HFFc6 (cell line): ENCODE measurements at regions not wholly inside any gene's neighbourhood (a gene's known extent, or its start where the extent isn't known, plus 50 kb on each side); places are given as distances from the start of the nearest gene placed in this dataset.
A peak's percentile ranks its signal among the peaks of the same experiment; 100 is the strongest.

Experiments used
- DNase-seq: peaks from one replicate; pipeline ENCODE4 v3.0.0-alpha.2; 2018
- H3K27ac Mint-ChIP-seq: 2 replicates; pipeline ENCODE4 v1.8.0; 2020; ENCODE audit warnings: mild to moderate bottlenecking, mixed read lengths
- H3K27me3 Mint-ChIP-seq: 2 replicates; pipeline ENCODE4 v1.8.0; 2021; ENCODE audit warnings: mild to moderate bottlenecking, moderate library complexity, mixed read lengths; ENCODE audit not compliant: insufficient read depth
- H3K36me3 Mint-ChIP-seq: 2 replicates; pipeline ENCODE4 v1.8.0; 2021; ENCODE audit warnings: low read depth, mixed read lengths
- H3K4me1 Mint-ChIP-seq: 2 replicates; pipeline ENCODE4 v1.8.0; 2020; ENCODE audit warnings: low read depth, mixed read lengths
- H3K4me3 Mint-ChIP-seq: 2 replicates; pipeline ENCODE4 v1.8.0; 2020; ENCODE audit warnings: mild to moderate bottlenecking, moderate library complexity, mixed read lengths
- H3K9me3 Mint-ChIP-seq: 2 replicates; pipeline ENCODE4 v1.8.0; 2020; ENCODE audit warnings: mild to moderate bottlenecking, mixed read lengths
- TF ChIP-seq, protein P1 (sequence below): fragments of 200-600 bp; sonication (generic); IDR thresholded peaks from 2 replicates; pipeline ENCODE4 v1.5.0; 2021; ENCODE audit warnings: antibody characterized with exemption, mild to moderate bottlenecking

DNA sequence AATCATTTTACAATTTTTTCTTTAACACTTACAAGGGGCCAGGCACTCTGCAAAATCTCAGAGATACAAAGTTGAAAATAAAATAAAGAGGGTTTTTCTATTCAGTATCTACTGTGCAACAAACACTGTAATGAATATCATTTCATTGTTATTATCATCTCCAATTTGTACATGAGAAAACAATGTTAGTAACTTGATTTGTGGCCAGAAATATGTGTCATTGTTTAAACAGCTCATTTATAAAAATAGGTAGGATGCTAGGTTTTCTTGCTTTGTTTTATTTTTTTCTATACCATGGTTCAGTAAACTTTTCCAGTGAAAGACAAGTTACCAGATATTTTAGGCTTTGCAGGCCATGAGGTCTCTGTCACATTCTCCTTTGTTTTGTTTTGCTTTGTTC, 318.1 kb upstream of the UBE2E2 start:
- H3K27ac Mint-ChIP-seq, result no peak overlapping the region
- H3K9me3 Mint-ChIP-seq, result peaks cover 5% of the 10 kb centered on the region; the same call in 1 of the 2 replicates
- H3K36me3 Mint-ChIP-seq, result no peaks in the 10 kb centered on the region
- no peak for DNase-seq
- no peaks in the 10 kb centered on the region for H3K4me1 Mint-ChIP-seq
- TF ChIP-seq, protein P1, sequence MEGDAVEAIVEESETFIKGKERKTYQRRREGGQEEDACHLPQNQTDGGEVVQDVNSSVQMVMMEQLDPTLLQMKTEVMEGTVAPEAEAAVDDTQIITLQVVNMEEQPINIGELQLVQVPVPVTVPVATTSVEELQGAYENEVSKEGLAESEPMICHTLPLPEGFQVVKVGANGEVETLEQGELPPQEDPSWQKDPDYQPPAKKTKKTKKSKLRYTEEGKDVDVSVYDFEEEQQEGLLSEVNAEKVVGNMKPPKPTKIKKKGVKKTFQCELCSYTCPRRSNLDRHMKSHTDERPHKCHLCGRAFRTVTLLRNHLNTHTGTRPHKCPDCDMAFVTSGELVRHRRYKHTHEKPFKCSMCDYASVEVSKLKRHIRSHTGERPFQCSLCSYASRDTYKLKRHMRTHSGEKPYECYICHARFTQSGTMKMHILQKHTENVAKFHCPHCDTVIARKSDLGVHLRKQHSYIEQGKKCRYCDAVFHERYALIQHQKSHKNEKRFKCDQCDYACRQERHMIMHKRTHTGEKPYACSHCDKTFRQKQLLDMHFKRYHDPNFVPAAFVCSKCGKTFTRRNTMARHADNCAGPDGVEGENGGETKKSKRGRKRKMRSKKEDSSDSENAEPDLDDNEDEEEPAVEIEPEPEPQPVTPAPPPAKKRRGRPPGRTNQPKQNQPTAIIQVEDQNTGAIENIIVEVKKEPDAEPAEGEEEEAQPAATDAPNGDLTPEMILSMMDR, result no peak
- no peaks in the 10 kb centered on the region for H3K27me3 Mint-ChIP-seq
- no peak overlapping the region for H3K4me3 Mint-ChIP-seq

DNA sequence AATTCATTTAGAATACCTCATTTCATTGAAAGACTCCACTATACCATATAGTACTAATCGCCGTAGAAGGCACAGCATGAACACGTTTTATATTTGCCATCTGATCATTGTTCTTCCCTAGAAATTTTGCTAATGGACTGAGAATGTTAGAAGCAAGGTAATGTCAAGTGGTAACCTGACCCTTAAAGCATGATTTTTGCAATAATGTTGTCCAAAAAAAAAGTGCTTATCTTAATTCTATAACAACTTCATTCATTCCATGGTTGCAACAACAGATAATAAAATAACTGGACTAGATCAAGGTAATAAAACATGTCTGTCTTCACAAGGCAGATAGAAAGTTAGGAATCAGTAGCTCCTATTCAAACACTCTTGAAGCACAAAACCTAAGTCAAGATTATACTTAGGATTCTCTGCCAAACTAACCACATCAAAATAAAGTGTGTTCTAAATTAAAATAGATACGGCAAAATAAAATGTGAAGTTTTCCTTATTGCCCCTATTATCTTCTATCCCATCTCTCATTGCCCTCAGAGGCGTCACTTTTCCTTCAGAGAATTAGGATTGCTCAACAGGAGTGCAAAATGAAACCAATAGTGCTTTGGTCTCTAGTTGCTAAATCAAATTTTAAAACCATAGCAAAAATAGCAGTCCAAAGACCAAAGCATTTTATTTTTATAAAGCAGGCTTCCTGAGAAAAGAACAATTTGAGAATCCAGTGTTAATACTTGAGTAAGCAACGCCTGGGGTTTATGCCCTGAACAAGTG, 317.4 kb upstream of the UBE2E2 start:
- Mint-ChIP-seq H3K27me3 (no peaks in the 10 kb centered on the region), H3K27ac (no peak overlapping the region), H3K36me3 (no peaks in the 10 kb centered on the region), H3K9me3 (peaks cover under 1% of the 10 kb centered on the region; the same call in 1 of the 2 replicates), H3K4me1 (no peaks in the 10 kb centered on the region), H3K4me3 (no peak overlapping the region)
- TF ChIP-seq, protein P1, result no peak
- no peak for DNase-seq

DNA sequence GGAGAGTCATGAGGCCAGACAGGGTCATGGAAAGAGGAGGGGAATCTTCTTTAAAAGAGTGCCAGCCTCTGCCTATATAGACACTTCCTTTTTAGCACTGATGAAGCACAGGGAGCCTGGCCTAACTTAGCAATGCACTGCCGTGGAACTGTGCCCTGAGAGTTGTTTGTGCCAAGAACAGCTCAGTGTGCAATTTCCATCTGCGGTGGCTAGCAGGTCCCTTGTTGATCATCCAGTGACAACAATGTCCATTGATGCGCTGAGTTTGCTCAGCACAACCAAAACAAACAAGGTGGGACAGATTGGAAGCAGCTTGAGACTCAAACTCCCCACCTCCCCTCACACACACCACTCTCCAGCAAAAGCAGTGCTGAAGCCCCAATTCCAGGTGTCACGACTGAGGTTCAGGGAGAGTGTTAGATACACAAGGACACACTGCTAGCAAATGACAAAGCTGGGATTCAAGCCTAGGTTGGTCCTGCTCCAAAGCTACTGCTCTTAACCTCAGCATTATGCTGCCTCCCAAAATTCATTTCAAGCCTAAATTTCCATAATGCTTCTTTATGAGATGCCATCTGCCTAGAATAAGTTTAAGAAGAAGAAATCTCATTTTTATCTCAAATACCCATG, 316.6 kb upstream of the UBE2E2 start:
- Mint-ChIP-seq H3K27ac (no peak overlapping the region), H3K36me3 (no peaks in the 10 kb centered on the region), H3K9me3 (peaks cover 8% of the 10 kb centered on the region), H3K4me3 (no peak overlapping the region), H3K27me3 (no peaks in the 10 kb centered on the region), H3K4me1 (no peaks in the 10 kb centered on the region)
- TF ChIP-seq, protein P1, result no peak
- no peak for DNase-seq

DNA sequence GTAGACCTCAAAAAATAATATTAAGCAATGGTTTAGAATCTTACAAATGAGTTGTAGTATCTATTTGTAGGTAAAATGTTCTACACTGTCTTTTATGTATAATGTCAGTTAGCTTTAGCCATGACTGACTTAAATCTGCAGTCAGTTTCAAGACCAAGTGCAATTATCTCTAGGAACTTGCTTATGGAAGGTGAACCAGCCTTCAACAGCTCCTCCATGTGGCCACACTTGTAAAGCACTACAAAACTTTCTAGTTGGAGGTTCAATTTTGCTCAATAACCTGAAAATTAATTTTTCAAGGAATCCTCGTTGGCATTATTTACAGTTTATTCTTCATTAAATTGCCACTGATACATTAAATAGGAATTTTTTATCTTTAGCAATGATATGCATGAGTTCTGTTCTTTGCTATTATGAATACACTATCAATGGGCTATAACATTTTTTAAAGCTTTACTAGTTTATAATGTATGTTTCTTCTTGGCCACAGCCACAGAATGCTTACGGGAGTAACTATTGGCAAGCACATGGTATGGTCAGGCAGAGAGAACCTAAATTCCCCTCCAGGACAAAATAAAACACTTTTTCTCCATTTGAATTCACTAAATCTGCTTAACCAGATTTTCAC, 315.3 kb upstream of the UBE2E2 start:
- Mint-ChIP-seq H3K27me3 (no peaks in the 10 kb centered on the region), H3K9me3 (peaks cover 13% of the 10 kb centered on the region)
- no peak for DNase-seq

DNA sequence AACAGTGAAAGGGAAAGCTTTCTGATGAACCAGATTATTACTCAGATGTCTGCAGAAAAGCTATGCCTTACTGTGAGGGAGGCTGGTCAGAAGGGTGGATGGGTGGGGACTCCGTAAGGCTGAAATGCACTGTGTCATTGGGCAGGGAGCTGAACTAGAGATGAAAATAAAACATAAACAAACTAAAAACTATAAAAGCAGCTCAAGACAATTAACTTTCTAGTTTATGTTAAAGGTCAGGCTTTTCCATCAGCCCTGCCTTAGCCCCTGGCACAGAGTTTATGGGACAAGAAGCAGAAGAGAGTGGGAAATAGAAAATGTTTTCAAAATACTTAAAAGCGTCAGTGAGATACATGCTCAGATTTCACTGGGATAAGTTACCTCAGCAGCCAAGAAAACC, 310.0 kb upstream of the UBE2E2 start:
- no peaks in the 10 kb centered on the region for H3K4me1 Mint-ChIP-seq
- no peak for DNase-seq
- no peak overlapping the region for H3K27ac Mint-ChIP-seq
- H3K27me3 Mint-ChIP-seq, result no peaks in the 10 kb centered on the region
- H3K9me3 Mint-ChIP-seq, result peaks cover 22% of the 10 kb centered on the region
- TF ChIP-seq, protein P1, result no peak
- no peak overlapping the region for H3K4me3 Mint-ChIP-seq
- H3K36me3 Mint-ChIP-seq, result peaks cover 5% of the 10 kb centered on the region; the same call in 1 of the 2 replicates

More for the DNA sequence above, 315.3 kb upstream of the UBE2E2 start:
- Mint-ChIP-seq H3K4me3 (no peak overlapping the region), H3K36me3 (no peaks in the 10 kb centered on the region), H3K4me1 (no peaks in the 10 kb centered on the region), H3K27ac (no peak overlapping the region)
- TF ChIP-seq, protein P1, result peak; percentile 47; the same call in 1 of the 2 replicates
